Stomach (tissue), 8 donors: ENCODE measurements at regions not wholly inside any gene's neighbourhood (a gene's known extent, or its start where the extent isn't known, plus 50 kb on each side); places are given as distances from the start of the nearest gene placed in this dataset.

Experiments used
- DNase-seq, 2 donors: peaks; one replicate each; pipeline versions ENCODE4 v3.0.0 to v3.0.0-alpha.2; 2013 to 2019
- H3K27ac ChIP-seq, 5 donors: fragments of 200-600 bp in 4 of 5; sonication (generic) in 4 of 5; one replicate each; pipeline ENCODE4 v1.5.1; 2013 to 2019; ENCODE audit warnings: mild to moderate bottlenecking in 1 of 5, moderate library complexity in 1 of 5
- H3K27me3 ChIP-seq, 3 donors: fragments of 200-600 bp; sonication (generic); one replicate each; pipeline ENCODE4 v1.5.1; 2017 to 2019; ENCODE audit warnings: mixed run types in 1 of 3
- H3K36me3 ChIP-seq, 4 donors: fragments of 200-600 bp; sonication (generic); 1 replicate in 3 of 4; 2 replicates in 1 of 4; pipeline ENCODE4 v1.5.1; 2016 to 2019
- H3K4me1 ChIP-seq, 4 donors: fragments of 200-600 bp; sonication (generic); one replicate each; pipeline ENCODE4 v1.5.1; 2016 to 2019
- H3K4me3 ChIP-seq, 4 donors: fragments of 200-600 bp; sonication (generic) in 3 of 4; one replicate each; pipeline ENCODE4 v1.5.1; 2016 to 2019; ENCODE audit warnings: mild to moderate bottlenecking in 1 of 4
- H3K9me3 ChIP-seq, 4 donors: fragments of 200-600 bp; sonication (generic); one replicate each; pipeline ENCODE4 v1.5.1; 2016 to 2019
- EP300 ChIP-seq: sonication (generic); formaldehyde crosslinking; IDR thresholded peaks from one replicate; pipeline ENCODE4 v1.6.1; 2017; ENCODE audit warnings: antibody characterized with exemption
- POLR2A ChIP-seq, 4 donors: fragments of 450-650 bp; IDR thresholded peaks; one replicate each; pipeline ENCODE4 v1.6.1; 2016; ENCODE audit warnings: antibody characterized with exemption in 4 of 4, control low read depth in 2 of 4, mild to moderate bottlenecking in 1 of 4, moderate library complexity in 1 of 4
- POLR2AphosphoS5 ChIP-seq, 3 donors: sonication (generic); formaldehyde crosslinking; IDR thresholded peaks; one replicate each; pipeline ENCODE4 v1.6.1; 2016; ENCODE audit warnings: antibody characterized with exemption in 3 of 3
- WGBS, 5 donors: extraction: QIAGEN DNeasy Blood & Tissue Kit in 3 of 5; methylation state at CpG; one replicate each; pipeline versions ENCODE4 v1.1.5 to v1.1.7; 2013 to 2018; 5-methylcytosine and 5-hydroxymethylcytosine counted together
- intact Hi-C: fragments of 100-400 bp; cut with DNase I; formaldehyde crosslinking; loops from one replicate; pipeline ENCODE4 v1.15.1; 2023; ENCODE audit warnings: low total_unique reads
- TF ChIP-seq, protein P1 (sequence below), 7 experiments: fragments of 450-650 bp in 4 of 7; fragments of 200-600 bp in 3 of 7; sonication (generic) in 3 of 7; IDR thresholded peaks; one replicate each; pipeline ENCODE4 v1.5.1; 2016 to 2019; ENCODE audit warnings: antibody characterized with exemption in 7 of 7, control low read depth in 2 of 7, mild to moderate bottlenecking in 1 of 7
- donor health status: healthy with polysubstance abuse.
- donor health status: Bipolar disorder and iron deficiency.
- donor health status: healthy.

DNA sequence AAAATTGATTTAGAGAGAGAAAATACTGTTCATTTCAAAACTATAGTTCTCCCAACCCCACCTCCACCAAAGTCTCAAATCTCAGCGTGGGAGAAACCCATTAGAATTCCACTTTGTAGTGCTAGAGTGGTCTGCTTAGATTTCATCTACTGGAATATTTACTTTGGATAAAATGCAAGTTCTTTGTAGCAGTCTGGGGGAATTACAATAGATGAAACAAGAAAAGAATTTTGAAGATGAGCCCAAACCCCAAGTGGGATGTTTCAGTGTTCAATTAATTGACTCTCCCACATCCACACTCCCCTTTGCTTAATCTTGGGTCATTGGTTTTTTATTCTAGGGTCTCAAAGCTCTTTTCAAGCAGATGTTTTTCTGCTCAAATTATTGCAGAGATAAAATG is 97.8 kb downstream of the RPL22L1 start:
- DNase-seq = no peak
- Histone ChIP-seq H3K4me1 (no peaks in the 10 kb centered on the region), H3K27me3 (no peaks in the 10 kb centered on the region), H3K27ac (no peak overlapping the region), H3K9me3 (no peaks in the 10 kb centered on the region), H3K4me3 (no peak overlapping the region), H3K36me3 (no peaks in the 10 kb centered on the region)
- WGBS, 5 donors = 40 to 75% (median 63%) methylated on average over 1 of the region's 1 CpG
- intact Hi-C loops = no loop called here
- TF ChIP-seq, protein P1, sequence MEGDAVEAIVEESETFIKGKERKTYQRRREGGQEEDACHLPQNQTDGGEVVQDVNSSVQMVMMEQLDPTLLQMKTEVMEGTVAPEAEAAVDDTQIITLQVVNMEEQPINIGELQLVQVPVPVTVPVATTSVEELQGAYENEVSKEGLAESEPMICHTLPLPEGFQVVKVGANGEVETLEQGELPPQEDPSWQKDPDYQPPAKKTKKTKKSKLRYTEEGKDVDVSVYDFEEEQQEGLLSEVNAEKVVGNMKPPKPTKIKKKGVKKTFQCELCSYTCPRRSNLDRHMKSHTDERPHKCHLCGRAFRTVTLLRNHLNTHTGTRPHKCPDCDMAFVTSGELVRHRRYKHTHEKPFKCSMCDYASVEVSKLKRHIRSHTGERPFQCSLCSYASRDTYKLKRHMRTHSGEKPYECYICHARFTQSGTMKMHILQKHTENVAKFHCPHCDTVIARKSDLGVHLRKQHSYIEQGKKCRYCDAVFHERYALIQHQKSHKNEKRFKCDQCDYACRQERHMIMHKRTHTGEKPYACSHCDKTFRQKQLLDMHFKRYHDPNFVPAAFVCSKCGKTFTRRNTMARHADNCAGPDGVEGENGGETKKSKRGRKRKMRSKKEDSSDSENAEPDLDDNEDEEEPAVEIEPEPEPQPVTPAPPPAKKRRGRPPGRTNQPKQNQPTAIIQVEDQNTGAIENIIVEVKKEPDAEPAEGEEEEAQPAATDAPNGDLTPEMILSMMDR (IDR thresholded peaks at IDR 0.05) = no peak
- TF ChIP-seq POLR2AphosphoS5 (IDR thresholded peaks at IDR 0.05) = no peak
- no peak for TF ChIP-seq POLR2A (IDR thresholded peaks at IDR 0.05)
- TF ChIP-seq EP300 = no peak

DNA sequence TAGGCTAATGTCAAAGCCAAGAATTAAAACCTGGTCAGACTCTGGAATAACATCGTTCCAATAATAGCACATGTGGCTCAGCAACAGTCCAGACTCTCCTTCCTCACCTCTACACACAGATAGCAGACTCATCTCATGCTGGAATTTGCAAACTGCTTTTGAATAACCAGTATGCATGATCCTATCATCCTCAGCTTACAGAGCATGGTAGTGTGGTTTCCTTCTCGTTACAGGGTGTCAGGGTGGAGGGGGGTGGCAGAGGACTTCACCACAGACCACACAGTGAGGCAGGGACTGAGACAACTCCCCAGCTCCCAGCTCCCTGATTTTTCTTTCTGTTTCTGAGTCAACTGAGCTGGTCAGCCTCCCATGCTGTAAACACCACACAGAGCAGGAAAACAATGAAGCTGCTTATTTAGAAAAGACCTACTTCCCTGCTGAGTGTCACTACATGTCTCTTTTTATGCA is 101.6 kb downstream of the RPL22L1 start:
- Histone ChIP-seq H3K4me3 (no peak overlapping the region), H3K4me1 (no peaks in the 10 kb centered on the region), H3K27me3 (no peaks in the 10 kb centered on the region), H3K36me3 (no peaks in the 10 kb centered on the region), H3K27ac (no peak overlapping the region), H3K9me3 (no peaks in the 10 kb centered on the region)
- 52 to 88% (median 64%) methylated on average over 2 of the region's 2 CpGs for WGBS, 5 donors
- intact Hi-C loops = no loop called here
- no peak for DNase-seq
- TF ChIP-seq POLR2AphosphoS5 (IDR thresholded peaks at IDR 0.05) (no peak), POLR2A (IDR thresholded peaks at IDR 0.05) (no peak), EP300 (no peak)
- TF ChIP-seq, protein P1 (IDR thresholded peaks at IDR 0.05) = no peak

DNA sequence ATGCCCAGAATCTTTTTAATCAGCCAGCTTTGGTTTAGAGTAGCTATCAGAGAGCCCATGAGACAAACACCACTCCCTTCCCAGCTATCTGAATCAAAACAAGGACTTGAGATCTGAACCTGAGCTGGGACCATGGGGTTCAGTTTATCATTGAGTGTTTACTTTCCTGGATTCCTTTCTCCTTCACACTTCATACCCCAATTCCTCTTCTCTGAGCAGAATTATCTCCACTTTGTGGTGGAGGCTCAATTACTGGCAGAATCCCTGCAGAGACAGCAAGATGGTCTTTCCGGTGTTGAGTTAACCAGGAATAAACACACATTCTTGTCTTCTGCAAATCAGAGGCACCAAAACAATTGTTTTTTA is 102.4 kb downstream of the RPL22L1 start:
- Histone ChIP-seq H3K9me3 (no peaks in the 10 kb centered on the region), H3K4me1 (no peaks in the 10 kb centered on the region), H3K4me3 (no peak overlapping the region), H3K27me3 (no peaks in the 10 kb centered on the region), H3K36me3 (no peaks in the 10 kb centered on the region), H3K27ac (no peak overlapping the region)
- DNase-seq = no peak
- TF ChIP-seq POLR2A (IDR thresholded peaks at IDR 0.05) (no peak), EP300 (no peak), POLR2AphosphoS5 (IDR thresholded peaks at IDR 0.05) (no peak)
- TF ChIP-seq, protein P1 (IDR thresholded peaks at IDR 0.05) = no peak
- intact Hi-C loops = no loop called here
- 81 to 89% (median 83%) methylated on average over 1 of the region's 1 CpG for whole genome bisulfite sequencing, 5 donors

DNA sequence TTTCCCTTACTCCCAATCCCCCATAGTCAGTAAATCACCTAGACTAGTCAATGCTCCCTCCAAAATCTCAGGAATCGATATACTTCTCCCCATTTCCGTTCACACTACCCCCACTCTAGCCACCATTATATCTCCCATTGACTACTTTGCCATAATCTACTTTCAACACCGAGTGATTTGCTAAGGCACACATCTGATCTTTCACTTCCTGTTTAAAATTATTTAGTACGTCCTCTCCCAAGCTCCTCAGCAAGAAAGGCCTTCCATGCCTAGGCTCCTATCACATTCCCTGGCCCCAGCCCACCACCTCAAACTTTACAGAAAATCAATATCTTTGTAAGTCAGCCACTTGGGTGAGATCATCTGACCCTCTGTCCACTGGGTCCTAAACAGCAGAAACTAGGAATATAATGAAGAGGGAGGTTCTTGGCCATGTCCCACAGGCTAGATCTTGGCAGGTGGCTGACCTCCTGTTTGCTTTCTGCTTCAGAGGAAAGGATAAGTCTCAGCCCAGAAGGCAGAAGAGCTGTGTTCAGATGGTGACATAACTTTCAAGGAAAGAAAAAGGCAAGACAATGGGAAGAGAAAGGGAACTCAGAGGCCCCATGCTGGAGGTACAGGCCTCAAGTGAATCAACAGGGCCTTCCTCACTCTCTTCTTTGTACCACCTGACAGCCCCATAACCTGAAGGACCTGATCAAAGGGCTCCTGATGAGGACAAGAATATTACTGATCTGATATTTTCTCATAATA is 103.0 kb downstream of the RPL22L1 start:
- TF ChIP-seq POLR2A (IDR thresholded peaks at IDR 0.05) (no peak), EP300 (no peak), POLR2AphosphoS5 (IDR thresholded peaks at IDR 0.05) (no peak)
- TF ChIP-seq, protein P1 (IDR thresholded peaks at IDR 0.05) = no peak
- H3K9me3 ChIP-seq = no peaks in the 10 kb centered on the region
- H3K27ac ChIP-seq = no peak overlapping the region
- H3K4me3 ChIP-seq = no peak overlapping the region
- DNase-seq = no peak
- no peaks in the 10 kb centered on the region for H3K27me3 ChIP-seq
- WGBS, 5 donors = 48 to 65% (median 54%) methylated on average over 4 of the region's 4 CpGs
- no peaks in the 10 kb centered on the region for H3K4me1 ChIP-seq
- intact Hi-C loops = no loop called here
- no peaks in the 10 kb centered on the region for H3K36me3 ChIP-seq
